ENCODE measurements at regions not wholly inside any gene's neighbourhood (a gene's known extent, or its start where the extent isn't known, plus 50 kb on each side); places are given as distances from the start of the nearest gene placed in this dataset.

- TF ChIP-seq, protein P1, sequence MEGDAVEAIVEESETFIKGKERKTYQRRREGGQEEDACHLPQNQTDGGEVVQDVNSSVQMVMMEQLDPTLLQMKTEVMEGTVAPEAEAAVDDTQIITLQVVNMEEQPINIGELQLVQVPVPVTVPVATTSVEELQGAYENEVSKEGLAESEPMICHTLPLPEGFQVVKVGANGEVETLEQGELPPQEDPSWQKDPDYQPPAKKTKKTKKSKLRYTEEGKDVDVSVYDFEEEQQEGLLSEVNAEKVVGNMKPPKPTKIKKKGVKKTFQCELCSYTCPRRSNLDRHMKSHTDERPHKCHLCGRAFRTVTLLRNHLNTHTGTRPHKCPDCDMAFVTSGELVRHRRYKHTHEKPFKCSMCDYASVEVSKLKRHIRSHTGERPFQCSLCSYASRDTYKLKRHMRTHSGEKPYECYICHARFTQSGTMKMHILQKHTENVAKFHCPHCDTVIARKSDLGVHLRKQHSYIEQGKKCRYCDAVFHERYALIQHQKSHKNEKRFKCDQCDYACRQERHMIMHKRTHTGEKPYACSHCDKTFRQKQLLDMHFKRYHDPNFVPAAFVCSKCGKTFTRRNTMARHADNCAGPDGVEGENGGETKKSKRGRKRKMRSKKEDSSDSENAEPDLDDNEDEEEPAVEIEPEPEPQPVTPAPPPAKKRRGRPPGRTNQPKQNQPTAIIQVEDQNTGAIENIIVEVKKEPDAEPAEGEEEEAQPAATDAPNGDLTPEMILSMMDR (IDR thresholded peaks at IDR 0.05; ENCODE audit: low read length), result no peak
- TF ChIP-seq EZH2 (optimal IDR thresholded peaks at IDR 0.05; ENCODE audit: low read depth, low read length), result no peak
Measured at GRCh38 chr11:109667719-109668118, 245.7 kb downstream of the C11orf87 start.
